AML-193 (cell line): ENCODE measurements at regions not wholly inside any gene's neighbourhood (a gene's known extent, or its start where the extent isn't known, plus 50 kb on each side); places are given as distances from the start of the nearest gene placed in this dataset.
"Not testable (repeated sequence)": the region's sequence is repeated elsewhere in the genome, so short reads cannot be mapped to it uniquely, and the experiment has no call there.

Experiments
- DNase-seq, 2 experiments: peaks; one replicate each; lab custom pipeline; 2025; lab: John Stamatoyannopoulos, UW

GRCh38 chr2:21194147-21194546 lies 70.4 kb downstream of the TDRD15 start:
- DNase-seq = no peak

GRCh38 chr2:21194858-21195271 lies 71.1 kb downstream of the TDRD15 start:
- no peak for DNase-seq

- no peak for DNase-seq
These were observed 71.6 kb downstream of the TDRD15 start for GRCh38 chr2:21195326-21195725.

- DNase-seq = no peak
These were observed 74.9 kb downstream of the TDRD15 start for GRCh38 chr2:21198637-21199036.

GRCh38 chr2:21203976-21204375 lies 80.2 kb downstream of the TDRD15 start:
- DNase-seq = no peak

GRCh38 chr2:21214085-21214484 lies 90.3 kb downstream of the TDRD15 start:
- not testable (repeated sequence) for DNase-seq

- DNase-seq = no peak
These were observed 93.7 kb downstream of the TDRD15 start for GRCh38 chr2:21217442-21217841.

- no peak for DNase-seq
These were observed 97.2 kb downstream of the TDRD15 start for GRCh38 chr2:21220930-21221329.

GRCh38 chr2:21223618-21224017 lies 99.8 kb downstream of the TDRD15 start:
- DNase-seq = no peak

- DNase-seq = peak in 1 of 2 experiments; percentile 21
These were observed 104.5 kb downstream of the TDRD15 start for GRCh38 chr2:21228041-21228895.

GRCh38 chr2:21229302-21229701 lies 105.5 kb downstream of the TDRD15 start:
- no peak for DNase-seq

- DNase-seq = no peak
These were observed 106.4 kb downstream of the TDRD15 start for GRCh38 chr2:21230140-21230539.

- DNase-seq = peak; percentile 17 to 35
These were observed 108.2 kb downstream of the TDRD15 start for GRCh38 chr2:21231985-21232384.

- DNase-seq = no peak
These were observed 109.4 kb downstream of the TDRD15 start for GRCh38 chr2:21233194-21233593.

- DNase-seq = no peak
These were observed 110.2 kb downstream of the TDRD15 start for GRCh38 chr2:21234001-21234400.

GRCh38 chr2:21234464-21235120 lies 110.8 kb downstream of the TDRD15 start:
- DNase-seq = no peak

- DNase-seq = not testable (repeated sequence)
These were observed 116.0 kb downstream of the TDRD15 start for GRCh38 chr2:21239749-21240148.

GRCh38 chr2:21244161-21244560 lies 120.4 kb downstream of the TDRD15 start:
- no peak for DNase-seq

- DNase-seq = no peak
These were observed 121.8 kb downstream of the TDRD15 start for GRCh38 chr2:21245565-21245964.

GRCh38 chr2:21249367-21249766 lies 125.6 kb downstream of the TDRD15 start:
- no peak for DNase-seq

GRCh38 chr2:21250673-21251072 lies 126.9 kb downstream of the TDRD15 start:
- DNase-seq = no peak

GRCh38 chr2:21251216-21251980 lies 127.6 kb downstream of the TDRD15 start:
- DNase-seq = no peak
